OCI-LY1 (cell line): ENCODE measurements at regions not wholly inside any gene's neighbourhood (a gene's known extent, or its start where the extent isn't known, plus 50 kb on each side); places are given as distances from the start of the nearest gene placed in this dataset.

Experiments
- H2AFZ ChIP-seq: fragments of 200-600 bp; sonication (generic), shearing (Covaris generic); 2 replicates; pipeline ENCODE4 v1.6.0; 2014; ENCODE audit warnings: antibody characterized with exemption, mild to moderate bottlenecking, low read length
- H3F3A ChIP-seq: fragments of 200-600 bp; sonication (generic), shearing (Covaris generic); 2 replicates; pipeline ENCODE4 v1.6.0; 2014; ENCODE audit warnings: mild to moderate bottlenecking, antibody characterized with exemption, low read length, moderate library complexity; ENCODE audit not compliant: insufficient read depth
- H3K27ac ChIP-seq: fragments of 200-600 bp; sonication (generic); 2 replicates; pipeline ENCODE4 v1.5.1; 2014; ENCODE audit warnings: low read length, mixed run types, mild to moderate bottlenecking, low read depth; ENCODE audit not compliant: poor library complexity, severe bottlenecking
- H3K27me3 ChIP-seq: fragments of 200-600 bp; sonication (generic); 2 replicates; pipeline ENCODE4 v1.6.0; 2014; ENCODE audit warnings: antibody characterized with exemption, mild to moderate bottlenecking, low read length, moderate library complexity; ENCODE audit not compliant: insufficient read depth
- H3K36me3 ChIP-seq: fragments of 200-600 bp; sonication (generic); 2 replicates; pipeline ENCODE4 v1.6.1; 2014; ENCODE audit warnings: mild to moderate bottlenecking, antibody characterized with exemption, low read length, moderate library complexity, mixed read lengths; ENCODE audit not compliant: insufficient read depth
- H3K4me1 ChIP-seq: fragments of 200-600 bp; sonication (generic); 2 replicates; pipeline ENCODE4 v1.5.1; 2014; ENCODE audit warnings: mild to moderate bottlenecking, low read length, moderate library complexity; ENCODE audit not compliant: insufficient read depth, severe bottlenecking
- H3K4me2 ChIP-seq: fragments of 200-600 bp; sonication (generic), shearing (Covaris generic); 2 replicates; pipeline ENCODE4 v1.6.1; 2014; ENCODE audit warnings: low read length
- H3K4me3 ChIP-seq: fragments of 200-600 bp; sonication (generic); 2 replicates; pipeline ENCODE4 v1.5.1; 2014; ENCODE audit warnings: low read length, low read depth, mild to moderate bottlenecking, mixed read lengths; ENCODE audit not compliant: poor library complexity, severe bottlenecking
- H3K79me2 ChIP-seq: fragments of 200-600 bp; shearing (Covaris generic); 2 replicates; pipeline ENCODE4 v1.6.1; 2016; ENCODE audit warnings: mixed run types, low read length, mixed read lengths; ENCODE audit not compliant: insufficient read depth
- H3K9ac ChIP-seq: fragments of 200-600 bp; sonication (generic), shearing (Covaris generic); 2 replicates; pipeline ENCODE4 v1.6.1; 2014; ENCODE audit warnings: mild to moderate bottlenecking, low read length, mixed read lengths
- H3K9me2 ChIP-seq: fragments of 200-600 bp; sonication (generic), shearing (Covaris generic); 2 replicates; pipeline ENCODE4 v1.6.1; 2014; ENCODE audit warnings: low read depth, mild to moderate bottlenecking, low read length, mixed read lengths
- H3K9me3 ChIP-seq: fragments of 200-600 bp; shearing (Covaris generic); 2 replicates; pipeline ENCODE4 v1.6.1; 2014; ENCODE audit warnings: low read length, mixed read lengths
- H4K20me1 ChIP-seq: fragments of 200-600 bp; sonication (generic), shearing (Covaris generic); 2 replicates; pipeline ENCODE4 v1.6.0; 2016; ENCODE audit warnings: mild to moderate bottlenecking, low read length; ENCODE audit not compliant: insufficient read depth
- CTCF ChIP-seq: fragments of 200-600 bp; sonication (generic), shearing (Covaris generic); IDR thresholded peaks from 2 replicates; pipeline ENCODE4 v1.5.1; 2017; ENCODE audit warnings: mild to moderate bottlenecking, antibody characterized with exemption, low read length, moderate library complexity, mixed read lengths
- EZH2 ChIP-seq: fragments of 200-600 bp; sonication (generic), shearing (Covaris generic); IDR thresholded peaks from 2 replicates; pipeline ENCODE4 v1.8.0; 2017; ENCODE audit warnings: borderline replicate concordance, mixed run types, mild to moderate bottlenecking, antibody characterized with exemption, low read length, moderate library complexity, mixed read lengths

- Histone ChIP-seq H4K20me1 (no peaks in the 10 kb centered on the region), H3K4me2 (no peak overlapping the region), H3K27ac (no peak overlapping the region), H3K9me3 (no peaks in the 10 kb centered on the region), H2AFZ (no peak overlapping the region), H3K4me3 (no peak overlapping the region), H3K9me2 (no peaks in the 10 kb centered on the region), H3K79me2 (no peaks in the 10 kb centered on the region), H3K4me1 (no peaks in the 10 kb centered on the region), H3K27me3 (no peaks in the 10 kb centered on the region; the same call in 1 of the 2 replicates), H3F3A (no peaks in the 10 kb centered on the region), H3K9ac (no peak overlapping the region), H3K36me3 (no peaks in the 10 kb centered on the region)
- TF ChIP-seq EZH2: no peak
- TF ChIP-seq CTCF: no peak
Measured at GRCh38 chr16:5850632-5851392, 753.2 kb upstream of the EEF2KMT start.

GRCh38 chr16:5845046-5845445, 747.5 kb upstream of the EEF2KMT start:
- Histone ChIP-seq H3K36me3 (no peaks in the 10 kb centered on the region), H3K9me3 (no peaks in the 10 kb centered on the region), H3F3A (no peaks in the 10 kb centered on the region), H3K9me2 (no peaks in the 10 kb centered on the region), H3K4me3 (no peak overlapping the region), H3K27me3 (peaks cover 5% of the 10 kb centered on the region; the same call in 1 of the 2 replicates), H3K4me2 (no peak overlapping the region), H3K4me1 (no peaks in the 10 kb centered on the region), H2AFZ (no peak overlapping the region), H3K9ac (no peak overlapping the region), H4K20me1 (no peaks in the 10 kb centered on the region), H3K27ac (no peak overlapping the region), H3K79me2 (no peaks in the 10 kb centered on the region)
- TF ChIP-seq CTCF: no peak
- TF ChIP-seq EZH2: no peak

GRCh38 chr16:5841974-5842373, 744.4 kb upstream of the EEF2KMT start:
- Histone ChIP-seq H2AFZ (no peak overlapping the region), H3K36me3 (no peaks in the 10 kb centered on the region), H3K27ac (no peak overlapping the region), H3K79me2 (no peaks in the 10 kb centered on the region), H3K27me3 (peaks cover 6% of the 10 kb centered on the region; the same call in 1 of the 2 replicates), H4K20me1 (no peaks in the 10 kb centered on the region), H3K9ac (no peak overlapping the region), H3K4me1 (no peaks in the 10 kb centered on the region), H3K4me2 (no peak overlapping the region), H3K4me3 (no peak overlapping the region), H3K9me2 (no peaks in the 10 kb centered on the region), H3K9me3 (no peaks in the 10 kb centered on the region), H3F3A (no peaks in the 10 kb centered on the region)
- TF ChIP-seq CTCF (no peak), EZH2 (no peak)
